HK-2 (cell line): ENCODE measurements at regions not wholly inside any gene's neighbourhood (a gene's known extent, or its start where the extent isn't known, plus 50 kb on each side); places are given as distances from the start of the nearest gene placed in this dataset.

Experiments used
- DNase-seq: peaks from one replicate; pipeline ENCODE4 v3.0.0-alpha.2; 2018; ENCODE audit not compliant: unreplicated experiment

GRCh38 chr6:90977513-90977912 is 390.6 kb upstream of the MAP3K7 start:
- no peak for DNase-seq

DNA sequence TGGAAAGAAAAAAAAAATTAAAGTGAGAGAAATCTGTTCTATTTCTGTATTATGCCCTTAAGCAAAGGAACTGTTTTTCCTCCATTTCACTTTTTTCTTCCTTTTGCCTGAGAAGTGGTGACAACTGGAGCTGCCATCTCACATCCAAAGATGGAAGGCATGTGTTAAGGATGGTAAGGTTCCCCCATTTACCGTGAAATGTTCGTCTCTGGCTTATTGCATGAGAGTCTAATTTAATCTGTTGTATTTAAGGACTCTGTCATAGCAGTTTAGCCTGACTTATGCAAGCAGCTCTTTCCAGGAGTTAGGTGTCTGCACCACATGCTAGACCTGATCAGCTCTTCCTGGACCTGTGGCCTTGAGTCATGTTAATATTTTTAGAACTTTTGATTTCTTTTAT is 389.5 kb upstream of the MAP3K7 start:
- DNase-seq: no peak

- DNase-seq: no peak
Measured at GRCh38 chr6:90975741-90976140, 388.9 kb upstream of the MAP3K7 start.

- DNase-seq: no peak
Measured at GRCh38 chr6:90973188-90973587, 386.3 kb upstream of the MAP3K7 start.

DNA sequence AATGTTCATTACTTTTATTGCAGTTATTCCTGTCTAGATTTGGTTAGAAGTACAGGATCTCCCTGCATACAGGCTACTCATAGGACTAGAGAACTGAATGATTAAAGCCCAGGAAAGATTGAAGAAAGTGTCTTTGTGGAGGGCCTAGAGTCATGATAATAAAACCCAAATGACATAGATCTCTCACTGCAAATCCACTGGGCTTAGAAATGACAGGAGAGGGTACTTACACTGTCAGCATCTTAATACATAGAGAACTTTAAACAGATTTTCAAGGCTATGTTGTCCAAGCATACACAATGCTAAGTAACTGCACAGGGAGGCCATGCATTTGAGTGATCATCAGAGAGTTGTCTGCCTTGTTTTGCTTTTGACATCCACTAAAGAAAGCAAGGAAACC is 383.8 kb upstream of the MAP3K7 start:
- no peak for DNase-seq

DNA sequence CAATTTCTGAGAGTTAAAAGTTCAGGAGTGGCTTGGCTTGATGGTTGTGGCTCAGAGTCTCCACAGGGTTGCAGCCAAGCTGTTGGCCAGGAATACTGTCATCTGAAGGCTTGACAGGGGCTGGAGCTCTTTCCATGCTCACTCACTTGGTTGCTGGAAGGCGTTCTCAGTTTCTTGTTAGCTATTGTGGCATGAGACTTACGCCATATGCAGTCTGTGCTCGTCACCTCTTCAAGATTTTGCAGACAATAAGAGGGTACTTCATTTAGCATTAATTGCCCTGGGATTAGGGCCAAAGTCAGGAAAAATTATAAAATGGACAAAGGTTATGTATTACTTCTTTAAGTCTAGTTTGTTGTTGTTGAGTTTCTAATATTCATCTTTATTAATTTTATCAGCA is 380.6 kb upstream of the MAP3K7 start:
- DNase-seq: no peak

DNA sequence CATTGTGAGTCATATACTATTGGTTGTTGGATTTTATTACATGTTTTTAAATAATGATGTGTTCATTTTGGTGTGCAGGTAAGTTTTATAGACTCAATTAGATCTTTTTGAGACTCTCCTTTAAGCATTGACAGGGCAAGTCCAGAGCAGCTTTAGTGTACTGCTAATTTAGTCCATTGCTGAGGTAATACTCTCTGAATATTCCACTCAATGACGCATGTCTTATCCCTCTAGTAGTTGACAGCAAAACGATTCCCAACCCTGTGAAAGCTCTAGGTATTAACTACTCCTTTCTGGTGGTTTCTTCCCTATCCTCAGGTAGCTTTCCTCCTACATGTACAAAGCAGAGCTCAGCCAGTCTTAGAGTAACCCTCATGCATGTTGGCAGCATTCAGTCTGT is 373.5 kb upstream of the MAP3K7 start:
- no peak for DNase-seq

DNA sequence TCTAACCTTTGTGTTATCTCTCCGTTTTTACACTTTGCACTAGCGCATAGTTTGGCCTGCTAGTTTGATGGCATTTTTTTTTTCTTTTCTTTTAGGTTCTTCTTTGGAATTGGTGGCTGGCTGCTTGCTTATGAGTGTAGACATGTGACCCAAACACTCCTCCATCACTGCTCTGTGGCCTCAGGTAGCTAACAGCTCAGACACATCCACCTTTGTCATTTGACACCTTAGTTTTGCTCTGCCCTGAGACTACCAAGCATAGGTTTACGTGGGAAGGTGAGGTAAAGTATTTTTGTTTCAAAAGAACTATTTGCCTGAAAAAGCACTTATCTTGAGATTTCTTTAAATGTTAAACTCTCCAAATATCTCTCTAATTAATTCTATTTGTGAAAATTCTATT is 368.4 kb upstream of the MAP3K7 start:
- no peak for DNase-seq

GRCh38 chr6:90953405-90954161 is 366.7 kb upstream of the MAP3K7 start:
- DNase-seq: no peak

GRCh38 chr6:90952176-90952575 is 365.3 kb upstream of the MAP3K7 start:
- no peak for DNase-seq

DNA sequence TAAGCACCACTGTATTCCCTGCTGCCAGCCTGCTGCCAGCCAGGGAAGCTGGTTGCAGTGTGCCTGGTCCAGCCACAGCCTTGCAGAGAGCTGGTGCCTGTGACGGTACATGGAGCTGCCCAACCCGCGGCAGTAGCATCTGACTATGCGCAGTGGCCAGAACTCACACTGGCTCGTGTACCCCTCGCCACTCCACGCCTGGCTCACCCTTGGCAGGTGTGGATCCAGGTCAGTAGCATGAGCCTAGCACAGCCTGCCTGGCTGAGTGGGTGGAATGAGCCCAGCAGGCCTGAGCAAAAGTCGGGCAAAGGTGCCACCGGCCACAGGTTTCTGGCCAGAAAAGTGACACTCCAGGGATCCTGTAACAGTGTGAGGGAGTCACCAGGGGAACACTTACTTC is 361.7 kb upstream of the MAP3K7 start:
- DNase-seq: no peak

DNA sequence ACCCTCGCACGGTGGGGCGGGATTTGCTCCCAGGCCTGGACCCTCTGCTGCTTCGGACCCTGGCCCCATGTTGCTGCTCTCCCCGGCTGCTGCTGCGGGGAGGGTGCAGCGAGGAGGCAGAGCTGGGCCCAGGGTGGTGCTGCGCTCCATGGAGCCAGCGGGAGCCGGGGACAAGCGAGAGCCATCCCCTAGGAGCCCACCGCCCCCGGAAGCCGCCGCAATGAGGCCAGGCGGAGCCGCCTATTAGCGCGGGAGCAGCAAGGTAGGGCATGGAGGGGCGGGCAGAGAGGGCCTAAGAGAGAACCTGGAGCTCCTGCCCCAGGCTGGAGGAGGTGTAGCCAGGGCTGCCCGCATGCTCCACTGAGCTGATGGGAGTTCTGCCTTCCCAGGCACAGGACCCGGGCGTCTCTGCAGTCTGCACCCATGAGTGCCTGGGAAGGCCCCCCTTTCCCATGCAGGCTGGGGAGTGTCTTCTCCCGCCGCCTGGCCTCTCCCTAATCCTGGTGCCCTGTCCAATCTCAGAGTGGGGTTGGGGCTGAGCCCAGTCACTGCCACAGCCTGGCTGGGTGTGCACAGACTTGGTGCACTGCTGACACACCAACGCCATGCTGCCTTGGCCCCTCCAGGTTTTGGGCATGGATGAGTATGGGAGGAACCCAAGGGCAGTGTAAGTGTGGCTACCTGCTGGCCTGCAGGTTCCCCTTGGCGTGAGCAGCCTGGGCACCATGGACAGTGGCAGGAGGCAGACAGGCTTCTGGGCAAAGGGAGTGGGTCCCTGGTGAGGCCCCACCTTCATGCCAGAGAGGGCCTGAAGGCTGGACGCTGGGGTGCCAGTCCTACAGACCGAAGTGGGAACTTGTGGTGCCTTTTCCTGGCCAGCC is 360.6 kb upstream of the MAP3K7 start:
- DNase-seq: no peak

DNA sequence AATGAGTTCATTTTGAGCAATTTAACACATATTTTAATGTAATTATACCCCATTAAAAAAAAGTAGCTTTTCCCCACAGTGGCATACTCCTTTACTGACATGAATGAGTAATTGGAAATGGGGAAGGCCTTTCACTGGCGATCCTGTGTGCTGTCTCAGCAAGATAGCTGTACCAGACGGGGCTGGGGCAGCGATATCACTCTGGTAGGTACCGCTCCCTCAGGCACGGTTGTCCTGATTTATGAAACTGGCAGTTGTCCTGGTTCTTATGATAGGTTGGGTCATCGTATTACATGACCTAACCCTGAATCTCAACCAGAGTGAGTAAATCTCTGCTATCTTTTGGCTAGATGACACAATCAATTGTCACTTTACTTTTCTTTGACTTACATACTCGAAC is 355.0 kb upstream of the MAP3K7 start:
- DNase-seq: no peak

DNA sequence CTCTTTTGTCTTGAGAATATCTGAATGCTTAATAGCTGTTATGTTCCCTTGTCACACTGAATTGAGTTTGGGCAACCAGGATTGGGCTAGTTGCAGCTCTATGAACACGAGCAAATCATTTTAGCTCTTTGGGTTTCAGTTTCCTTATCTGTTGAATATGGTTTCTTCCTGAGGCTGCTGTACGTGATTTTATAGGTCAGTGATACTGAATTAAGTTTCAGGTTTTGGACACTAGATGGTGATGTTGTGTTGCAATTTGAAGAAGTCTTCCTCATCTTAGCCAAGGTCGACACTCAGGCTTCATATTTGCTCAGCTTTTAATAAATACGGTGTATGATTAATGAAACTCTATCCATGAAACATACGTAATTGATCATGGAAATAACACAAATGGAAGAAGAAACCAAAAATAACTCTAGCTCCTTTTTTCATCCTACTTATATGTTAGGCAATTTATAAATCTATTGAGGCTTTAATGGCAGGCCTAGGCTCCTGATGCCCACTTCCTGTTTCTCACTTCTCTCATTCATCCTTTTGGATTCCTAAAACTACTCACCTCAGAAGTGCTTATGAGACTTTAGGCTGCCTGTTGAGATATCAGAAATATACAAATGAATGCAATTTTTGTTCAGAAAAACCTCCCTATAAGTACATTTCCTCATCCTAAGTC is 354.1 kb upstream of the MAP3K7 start:
- no peak for DNase-seq

DNA sequence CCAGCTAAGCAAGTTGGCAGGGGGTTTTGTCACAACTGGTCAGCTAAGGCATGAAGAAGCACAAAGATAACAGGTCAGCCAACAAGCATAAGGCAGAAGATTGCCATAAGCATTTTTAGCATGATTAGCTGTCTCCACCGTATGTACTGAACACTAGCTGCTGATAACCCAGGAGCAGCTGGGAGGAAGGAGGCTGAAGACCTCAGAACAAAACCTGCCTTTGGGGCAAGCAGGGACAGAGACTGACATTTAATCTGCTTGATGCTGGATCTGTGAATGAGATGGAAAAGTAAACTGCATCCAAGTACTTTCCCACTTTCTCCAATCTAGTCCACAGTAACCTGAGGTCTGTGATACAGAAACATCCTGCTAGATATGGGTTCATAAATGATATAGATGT is 353.0 kb upstream of the MAP3K7 start:
- no peak for DNase-seq

GRCh38 chr6:90938122-90938521 is 351.2 kb upstream of the MAP3K7 start:
- DNase-seq: no peak

DNA sequence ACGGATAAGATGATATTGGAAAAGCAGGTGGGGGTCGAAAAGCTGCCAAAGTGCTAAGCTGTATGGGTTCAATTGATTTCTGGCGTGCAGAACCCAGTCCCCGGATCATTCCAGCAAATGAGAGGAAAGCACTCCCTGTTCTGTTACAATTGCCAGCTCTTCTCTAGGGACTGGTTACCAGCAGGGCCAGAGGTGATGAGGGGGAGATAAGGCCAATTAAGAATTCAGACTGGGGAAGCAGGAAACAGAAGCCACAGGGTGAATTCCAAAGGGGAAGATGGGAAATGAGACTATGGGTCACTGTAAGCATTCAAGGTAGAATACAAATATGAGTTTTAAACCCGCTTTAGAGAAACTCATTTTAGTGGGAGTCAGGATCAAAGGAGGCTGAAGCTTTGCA is 349.4 kb upstream of the MAP3K7 start:
- DNase-seq: no peak

DNA sequence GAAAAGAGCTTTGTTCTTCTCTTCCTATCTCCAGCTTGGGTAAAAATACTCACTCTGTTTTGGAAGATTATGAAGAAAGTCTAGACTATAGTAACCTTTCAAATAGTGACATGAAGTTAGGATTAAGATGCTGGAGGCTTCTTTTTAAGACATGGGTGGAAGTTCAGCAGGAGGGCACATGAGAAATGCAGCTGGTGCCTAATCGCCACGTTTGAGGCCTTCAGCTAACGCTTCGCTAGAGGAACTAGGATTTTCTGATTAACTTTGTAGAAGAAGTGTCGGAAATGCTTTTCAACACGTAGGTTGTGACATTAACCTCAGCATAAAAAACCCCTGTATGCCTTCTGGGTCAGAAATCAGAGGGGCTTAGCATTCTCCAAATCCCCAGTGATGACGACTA is 348.1 kb upstream of the MAP3K7 start:
- no peak for DNase-seq

DNA sequence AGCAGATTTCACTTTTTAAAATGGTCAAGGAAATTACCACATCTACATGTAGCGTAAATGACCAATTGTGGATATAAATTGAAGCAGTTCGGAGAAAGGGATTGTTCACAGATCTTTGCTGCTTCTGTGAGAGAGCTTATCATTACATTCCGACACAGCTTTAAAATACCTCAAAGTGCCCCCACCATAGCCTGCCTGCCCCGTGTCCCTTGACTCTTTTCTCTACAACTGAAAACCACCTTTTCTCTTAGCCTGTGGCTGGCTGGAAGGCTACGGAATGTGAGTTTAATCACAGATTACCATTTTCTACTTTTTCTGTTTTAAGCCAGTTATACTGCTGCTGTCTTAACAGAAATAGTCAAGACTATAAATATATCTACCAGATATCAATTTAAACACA is 347.2 kb upstream of the MAP3K7 start:
- DNase-seq: no peak

DNA sequence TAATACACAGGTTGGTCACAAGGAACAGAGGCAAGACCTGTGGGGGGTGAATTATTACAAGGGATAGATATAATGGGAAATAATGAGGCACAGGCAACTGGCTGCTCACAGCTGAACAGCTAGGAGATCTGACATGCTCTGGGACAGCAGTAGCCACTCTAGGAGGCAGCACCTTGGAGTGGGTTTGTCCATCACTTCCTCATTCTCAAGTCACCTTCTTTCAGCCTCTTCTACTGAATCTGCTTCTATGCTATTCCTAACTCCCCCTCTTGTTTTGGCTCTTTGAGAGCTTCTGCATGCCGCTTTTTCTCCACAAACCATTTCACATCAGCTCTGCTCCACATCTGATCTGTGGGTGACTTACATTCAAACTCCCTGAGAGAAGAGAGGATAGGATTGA is 345.5 kb upstream of the MAP3K7 start:
- DNase-seq: no peak

- DNase-seq: no peak
Measured at GRCh38 chr6:90928051-90928450, 341.2 kb upstream of the MAP3K7 start.

DNA sequence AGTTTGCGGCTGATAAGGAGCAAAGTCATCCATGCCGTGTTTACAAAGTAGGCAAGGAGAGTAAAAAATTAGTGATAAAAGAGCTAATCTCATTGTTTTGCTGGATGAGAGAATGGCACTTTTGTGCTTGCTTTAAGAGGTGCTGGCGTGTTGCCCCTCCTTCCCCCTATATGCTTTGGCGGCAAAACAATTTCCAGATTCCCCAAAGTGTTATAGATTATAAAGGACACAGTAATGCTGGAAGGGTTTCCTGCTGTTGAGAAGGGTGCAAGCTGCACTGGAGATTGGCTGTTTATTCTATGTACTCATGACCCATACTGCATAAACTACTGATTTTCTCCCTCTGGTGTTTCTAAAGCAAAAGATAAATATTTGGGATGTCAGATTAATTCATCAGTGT is 338.9 kb upstream of the MAP3K7 start:
- DNase-seq: no peak

GRCh38 chr6:90922325-90922724 is 335.5 kb upstream of the MAP3K7 start:
- DNase-seq: no peak
